ENCODE measurements at regions not wholly inside any gene's neighbourhood (a gene's known extent, or its start where the extent isn't known, plus 50 kb on each side); places are given as distances from the start of the nearest gene placed in this dataset.

DNA sequence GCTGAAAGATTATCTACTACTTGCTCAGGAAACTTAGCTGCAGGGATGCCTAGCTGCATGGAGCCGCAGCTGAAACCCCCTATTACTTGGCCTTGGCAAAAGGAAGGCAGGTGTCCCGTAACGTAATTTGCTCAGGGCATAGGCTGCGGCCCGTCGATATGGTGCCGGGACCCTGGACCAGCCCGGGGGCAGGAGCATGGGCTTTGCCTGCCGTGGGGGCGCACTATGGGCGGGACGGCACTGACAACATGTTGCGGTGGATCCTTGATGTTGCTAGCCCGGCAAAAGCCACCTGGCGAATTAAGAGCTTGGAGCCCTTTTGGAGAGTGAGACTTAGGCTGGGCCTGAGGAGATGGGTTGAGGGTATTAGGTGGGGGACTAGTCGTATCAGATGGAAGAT lies 1551.2 kb downstream of the AACS start:
- no TSS peak for BruUV-seq (replicated peaks)
- no peaks in the 10 kb centered on the region for H3K27me3 Mint-ChIP-seq (ENCODE audit: unreplicated experiment)
- TF ChIP-seq, protein P1, sequence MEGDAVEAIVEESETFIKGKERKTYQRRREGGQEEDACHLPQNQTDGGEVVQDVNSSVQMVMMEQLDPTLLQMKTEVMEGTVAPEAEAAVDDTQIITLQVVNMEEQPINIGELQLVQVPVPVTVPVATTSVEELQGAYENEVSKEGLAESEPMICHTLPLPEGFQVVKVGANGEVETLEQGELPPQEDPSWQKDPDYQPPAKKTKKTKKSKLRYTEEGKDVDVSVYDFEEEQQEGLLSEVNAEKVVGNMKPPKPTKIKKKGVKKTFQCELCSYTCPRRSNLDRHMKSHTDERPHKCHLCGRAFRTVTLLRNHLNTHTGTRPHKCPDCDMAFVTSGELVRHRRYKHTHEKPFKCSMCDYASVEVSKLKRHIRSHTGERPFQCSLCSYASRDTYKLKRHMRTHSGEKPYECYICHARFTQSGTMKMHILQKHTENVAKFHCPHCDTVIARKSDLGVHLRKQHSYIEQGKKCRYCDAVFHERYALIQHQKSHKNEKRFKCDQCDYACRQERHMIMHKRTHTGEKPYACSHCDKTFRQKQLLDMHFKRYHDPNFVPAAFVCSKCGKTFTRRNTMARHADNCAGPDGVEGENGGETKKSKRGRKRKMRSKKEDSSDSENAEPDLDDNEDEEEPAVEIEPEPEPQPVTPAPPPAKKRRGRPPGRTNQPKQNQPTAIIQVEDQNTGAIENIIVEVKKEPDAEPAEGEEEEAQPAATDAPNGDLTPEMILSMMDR (IDR thresholded peaks at IDR 0.05; ENCODE audit: unreplicated experiment): no peak
- intact Hi-C loops (cut with micrococcal nuclease; ENCODE audit: unreplicated experiment): no loop called here
- H3K9me3 Mint-ChIP-seq (ENCODE audit: low read depth, unreplicated experiment): peaks cover 7% of the 10 kb centered on the region
- CTCF ChIA-PET: no interaction called here
- no peak overlapping the region for H3K27ac Mint-ChIP-seq (ENCODE audit: unreplicated experiment)
- H3K4me3 Mint-ChIP-seq (ENCODE audit: low read depth, unreplicated experiment): no peak overlapping the region
- H3K4me1 Mint-ChIP-seq (ENCODE audit: low read depth, unreplicated experiment): no peaks in the 10 kb centered on the region
- no peak for DNase-seq
- no peaks in the 10 kb centered on the region for H3K36me3 Mint-ChIP-seq (ENCODE audit: insufficient read depth, unreplicated experiment)

DNA sequence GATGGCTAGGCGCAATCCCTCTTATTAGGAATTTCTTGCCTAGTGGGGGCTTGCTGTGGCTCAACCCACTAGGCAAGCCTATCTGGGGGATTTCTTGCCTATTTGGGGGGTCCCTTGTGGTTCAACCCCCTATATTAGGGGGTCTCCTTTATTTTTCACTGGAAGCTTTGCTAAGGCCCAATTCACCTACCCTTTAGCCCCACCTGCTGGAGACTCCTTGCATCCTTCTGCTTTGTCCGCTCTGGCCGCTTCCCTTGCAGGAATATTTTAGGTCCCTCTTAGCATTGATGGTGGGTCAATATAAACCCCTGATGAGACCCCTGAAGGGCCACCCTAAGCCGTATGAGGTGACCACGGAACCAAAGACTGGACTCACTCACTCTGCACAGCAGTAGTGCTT lies 1552.1 kb downstream of the AACS start:
- no peaks in the 10 kb centered on the region for H3K36me3 Mint-ChIP-seq (ENCODE audit: insufficient read depth, unreplicated experiment)
- intact Hi-C loops (cut with micrococcal nuclease; ENCODE audit: unreplicated experiment): loop anchor here (1.0 kb wide), 2 partner anchors 548 to 1084 kb away; no protein-coding TSS in a partner anchor
- CTCF ChIA-PET: interaction anchor here (1.0 kb wide), 1 partner anchor 19 kb away, joined by 3 read pairs; no protein-coding TSS in a partner anchor
- no peaks in the 10 kb centered on the region for H3K27me3 Mint-ChIP-seq (ENCODE audit: unreplicated experiment)
- no peaks in the 10 kb centered on the region for H3K4me1 Mint-ChIP-seq (ENCODE audit: low read depth, unreplicated experiment)
- H3K9me3 Mint-ChIP-seq (ENCODE audit: low read depth, unreplicated experiment): peaks cover 7% of the 10 kb centered on the region
- TF ChIP-seq, protein P1 (IDR thresholded peaks at IDR 0.05; ENCODE audit: unreplicated experiment): peak; percentile 68
- H3K4me3 Mint-ChIP-seq (ENCODE audit: low read depth, unreplicated experiment): no peak overlapping the region
- no peak overlapping the region for H3K27ac Mint-ChIP-seq (ENCODE audit: unreplicated experiment)
- peak; percentile 67 for DNase-seq
- BruUV-seq (replicated peaks): no TSS peak

DNA sequence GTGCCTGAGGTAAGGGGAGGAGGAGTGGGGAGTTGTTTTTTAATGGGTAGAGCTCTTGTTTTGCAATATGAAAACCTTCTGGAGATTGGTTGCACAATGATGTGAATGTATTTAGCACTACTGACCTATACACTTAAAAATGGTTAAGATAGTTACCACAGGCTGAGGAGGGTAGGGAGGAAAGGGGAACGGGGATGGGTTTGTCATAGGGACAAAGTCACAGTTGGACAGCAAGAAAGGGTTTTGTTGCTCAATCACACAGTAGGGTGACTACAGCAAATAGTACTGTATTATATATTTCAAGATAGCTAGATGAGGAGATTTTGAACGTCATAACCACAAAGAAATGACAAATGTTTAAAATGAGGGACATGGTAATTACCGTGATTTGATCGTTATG lies 1562.4 kb downstream of the AACS start:
- BruUV-seq (replicated peaks): no TSS peak
- Mint-ChIP-seq H3K27ac (ENCODE audit: unreplicated experiment) (no peak overlapping the region), H3K36me3 (ENCODE audit: insufficient read depth, unreplicated experiment) (no peaks in the 10 kb centered on the region), H3K9me3 (ENCODE audit: low read depth, unreplicated experiment) (no peaks in the 10 kb centered on the region), H3K4me1 (ENCODE audit: low read depth, unreplicated experiment) (no peaks in the 10 kb centered on the region), H3K27me3 (ENCODE audit: unreplicated experiment) (peaks cover 8% of the 10 kb centered on the region), H3K4me3 (ENCODE audit: low read depth, unreplicated experiment) (no peak overlapping the region)
- TF ChIP-seq, protein P1 (IDR thresholded peaks at IDR 0.05; ENCODE audit: unreplicated experiment): no peak
- CTCF ChIA-PET: no interaction called here
- intact Hi-C loops (cut with micrococcal nuclease; ENCODE audit: unreplicated experiment): loop anchor here (10.0 kb wide), 1 partner anchor 247 kb away; no protein-coding TSS in a partner anchor
- DNase-seq: no peak

DNA sequence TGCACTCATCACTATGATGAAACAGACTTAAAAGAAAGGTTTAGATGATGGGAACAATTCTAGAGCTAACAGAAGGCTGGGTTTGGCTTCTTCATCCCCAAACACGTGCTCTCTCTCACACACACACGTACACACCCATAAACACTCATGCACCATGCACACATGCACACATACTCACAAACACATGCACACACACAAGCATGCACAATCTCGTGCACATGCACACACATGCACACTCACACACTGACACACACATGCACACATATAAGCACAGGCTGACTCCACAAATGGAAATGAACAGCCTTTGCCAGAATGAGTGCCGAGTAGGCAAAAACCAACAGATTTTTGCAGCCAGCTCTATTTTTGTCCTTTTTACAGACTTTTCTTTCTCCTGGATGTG lies 1571.6 kb downstream of the AACS start:
- DNase-seq: no peak
- TF ChIP-seq, protein P1 (IDR thresholded peaks at IDR 0.05; ENCODE audit: unreplicated experiment): no peak
- no peak overlapping the region for H3K4me3 Mint-ChIP-seq (ENCODE audit: low read depth, unreplicated experiment)
- H3K9me3 Mint-ChIP-seq (ENCODE audit: low read depth, unreplicated experiment): peaks cover 5% of the 10 kb centered on the region
- intact Hi-C loops (cut with micrococcal nuclease; ENCODE audit: unreplicated experiment): no loop called here
- CTCF ChIA-PET: no interaction called here
- BruUV-seq (replicated peaks): no TSS peak
- peaks cover 34% of the 10 kb centered on the region for H3K27me3 Mint-ChIP-seq (ENCODE audit: unreplicated experiment)
- no peaks in the 10 kb centered on the region for H3K4me1 Mint-ChIP-seq (ENCODE audit: low read depth, unreplicated experiment)
- no peaks in the 10 kb centered on the region for H3K36me3 Mint-ChIP-seq (ENCODE audit: insufficient read depth, unreplicated experiment)
- no peak overlapping the region for H3K27ac Mint-ChIP-seq (ENCODE audit: unreplicated experiment)
